ENCODE measurements at regions not wholly inside any gene's neighbourhood (a gene's known extent, or its start where the extent isn't known, plus 50 kb on each side); places are given as distances from the start of the nearest gene placed in this dataset.

DNA sequence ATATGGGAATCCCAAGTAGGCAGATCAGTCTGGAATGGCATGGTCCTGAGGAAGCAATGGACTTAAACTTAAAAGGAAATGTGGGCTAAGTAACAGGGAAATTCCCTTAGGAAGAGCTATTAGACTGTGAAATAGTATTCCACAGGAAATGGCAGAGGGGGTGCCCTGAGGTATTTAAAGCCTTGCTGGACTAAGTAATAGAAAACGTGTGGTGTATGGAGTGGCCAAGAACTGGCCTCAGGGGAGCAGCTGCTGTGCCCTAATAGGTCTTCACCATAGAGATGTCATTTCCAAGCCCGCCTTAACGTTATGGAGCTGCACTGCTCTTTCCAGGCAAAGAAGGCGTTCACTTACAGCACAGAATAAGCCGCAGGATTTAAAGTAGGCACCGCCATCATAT, 365.2 kb upstream of the ZMIZ1 start:
- no peak for TF ChIP-seq ELF4 (IDR thresholded peaks at IDR 0.05)
- no peak for TF ChIP-seq CTBP1 (IDR thresholded peaks at IDR 0.05; ENCODE audit: borderline replicate concordance)
- TF ChIP-seq NFRKB (IDR thresholded peaks at IDR 0.05), result no peak
- TF ChIP-seq HDGF (IDR thresholded peaks at IDR 0.05; ENCODE audit: borderline replicate concordance), result no peak
- TF ChIP-seq FOXA1 (IDR thresholded peaks at IDR 0.05), result no peak
- no peak for TF ChIP-seq TARDBP (IDR thresholded peaks at IDR 0.05)
- no peak for TF ChIP-seq LEF1 (IDR thresholded peaks at IDR 0.05; ENCODE audit: borderline replicate concordance)
- TF ChIP-seq SP1 (IDR thresholded peaks at IDR 0.05), result no peak
- TF ChIP-seq FOXM1 (IDR thresholded peaks at IDR 0.05; ENCODE audit: borderline replicate concordance), result no peak

Data from HEK293T (cell line).